GM20000 (cell line): ENCODE measurements at regions not wholly inside any gene's neighbourhood (a gene's known extent, or its start where the extent isn't known, plus 50 kb on each side); places are given as distances from the start of the nearest gene placed in this dataset.

Experiments
- DNase-seq: peaks from one replicate; pipeline ENCODE4 v3.0.0; 2012; ENCODE audit warnings: low spot score
- TF ChIP-seq, protein P1 (sequence below): IDR thresholded peaks from 2 replicates; pipeline ENCODE4 v1.5.1; 2012; ENCODE audit warnings: mild to moderate bottlenecking, control low read depth; ENCODE audit errors: extremely low read depth, missing control alignments

DNA sequence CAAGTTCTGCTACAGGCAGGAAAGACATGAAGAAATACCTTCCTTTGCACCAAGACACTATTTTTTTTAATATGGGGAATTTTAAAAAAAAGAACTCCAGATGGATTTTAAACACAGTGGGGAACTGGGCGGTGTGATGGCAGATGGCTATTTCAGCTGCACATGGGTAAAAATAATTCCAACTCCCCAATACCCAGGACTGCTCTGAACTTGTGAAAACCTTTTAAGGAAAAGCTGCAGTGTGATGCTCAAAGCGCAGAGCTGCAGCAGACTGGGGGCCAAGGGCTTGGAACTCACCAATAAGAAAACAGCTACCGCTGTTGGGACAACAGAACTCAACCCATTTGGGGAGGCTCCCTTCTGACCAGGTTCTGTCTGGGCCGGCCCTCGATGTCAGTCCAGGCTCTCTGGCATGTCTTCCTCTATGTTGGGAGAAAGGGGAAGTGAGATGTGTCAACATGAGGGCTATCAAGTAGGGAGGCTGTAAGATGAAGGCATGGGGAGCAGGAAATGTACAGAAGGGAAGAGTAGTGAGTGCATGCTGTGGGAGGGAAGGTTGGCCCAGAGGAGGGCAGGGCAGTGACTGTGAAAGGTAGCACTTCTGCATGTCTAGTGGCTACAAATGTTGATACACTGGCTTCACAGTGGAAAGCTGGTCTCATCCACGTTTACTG is 64.0 kb upstream of the SLC14A2 start:
- DNase-seq: no peak
- TF ChIP-seq, protein P1, sequence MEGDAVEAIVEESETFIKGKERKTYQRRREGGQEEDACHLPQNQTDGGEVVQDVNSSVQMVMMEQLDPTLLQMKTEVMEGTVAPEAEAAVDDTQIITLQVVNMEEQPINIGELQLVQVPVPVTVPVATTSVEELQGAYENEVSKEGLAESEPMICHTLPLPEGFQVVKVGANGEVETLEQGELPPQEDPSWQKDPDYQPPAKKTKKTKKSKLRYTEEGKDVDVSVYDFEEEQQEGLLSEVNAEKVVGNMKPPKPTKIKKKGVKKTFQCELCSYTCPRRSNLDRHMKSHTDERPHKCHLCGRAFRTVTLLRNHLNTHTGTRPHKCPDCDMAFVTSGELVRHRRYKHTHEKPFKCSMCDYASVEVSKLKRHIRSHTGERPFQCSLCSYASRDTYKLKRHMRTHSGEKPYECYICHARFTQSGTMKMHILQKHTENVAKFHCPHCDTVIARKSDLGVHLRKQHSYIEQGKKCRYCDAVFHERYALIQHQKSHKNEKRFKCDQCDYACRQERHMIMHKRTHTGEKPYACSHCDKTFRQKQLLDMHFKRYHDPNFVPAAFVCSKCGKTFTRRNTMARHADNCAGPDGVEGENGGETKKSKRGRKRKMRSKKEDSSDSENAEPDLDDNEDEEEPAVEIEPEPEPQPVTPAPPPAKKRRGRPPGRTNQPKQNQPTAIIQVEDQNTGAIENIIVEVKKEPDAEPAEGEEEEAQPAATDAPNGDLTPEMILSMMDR: no peak

DNA sequence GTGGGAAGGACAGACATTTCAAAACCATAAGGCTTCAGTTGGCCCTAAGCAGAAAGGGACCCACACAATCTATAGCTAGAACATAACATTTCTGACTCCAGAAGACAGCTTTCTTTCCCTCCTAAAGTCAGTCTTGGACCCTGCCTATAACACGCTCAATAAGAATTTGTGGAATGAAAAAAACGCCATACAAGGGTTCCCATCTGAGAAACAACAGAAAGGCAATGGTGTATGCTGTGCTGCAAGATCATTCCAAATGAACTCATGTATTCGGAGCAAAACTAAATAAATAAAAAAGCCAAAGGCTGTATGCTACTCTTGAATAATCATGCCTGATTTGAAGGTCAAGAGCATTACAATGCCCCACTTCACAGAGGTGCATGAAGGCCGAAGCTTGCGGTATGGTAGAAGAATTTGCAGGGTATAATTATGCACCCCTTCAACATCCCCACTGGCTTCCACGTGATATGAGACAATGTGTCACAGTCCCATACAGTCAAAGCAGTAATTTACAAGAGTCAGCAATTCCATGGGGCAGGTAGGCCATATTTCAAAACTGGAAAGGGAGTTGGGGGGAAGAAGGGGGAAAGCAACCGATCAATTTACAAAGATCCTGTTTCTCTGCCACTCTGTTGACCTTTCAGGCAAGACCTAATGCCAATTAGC is 61.4 kb upstream of the SLC14A2 start:
- TF ChIP-seq, protein P1: no peak
- no peak for DNase-seq

GRCh38 chr18:45554389-45554737 is 60.9 kb upstream of the SLC14A2 start:
- no peak for DNase-seq
- TF ChIP-seq, protein P1: no peak

GRCh38 chr18:45556222-45556621 is 59.1 kb upstream of the SLC14A2 start:
- TF ChIP-seq, protein P1: no peak

GRCh38 chr18:45557287-45557686 is 58.0 kb upstream of the SLC14A2 start:
- TF ChIP-seq, protein P1: no peak
- no peak for DNase-seq

More at GRCh38 chr18:45556222-45556621, 59.1 kb upstream of the SLC14A2 start:
- no peak for DNase-seq

DNA sequence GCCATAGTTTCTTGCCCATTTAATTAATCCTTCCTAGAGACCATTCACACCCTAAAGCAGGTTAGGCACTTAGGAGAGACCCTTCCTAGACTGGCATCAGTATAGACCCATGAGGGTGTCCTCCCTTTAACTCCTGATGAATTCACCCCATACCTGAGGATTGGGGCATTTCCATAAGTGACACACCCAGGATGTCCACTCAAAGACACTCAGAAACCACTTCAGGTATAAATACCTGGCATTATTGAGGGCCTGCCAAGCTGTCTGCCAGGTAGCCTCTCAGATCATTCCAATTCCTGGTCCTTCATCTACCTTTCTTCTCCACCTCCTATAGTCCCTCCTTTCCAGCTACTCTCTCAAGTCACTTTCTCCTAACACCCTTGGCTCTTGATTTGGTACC is 57.5 kb upstream of the SLC14A2 start:
- no peak for DNase-seq
- TF ChIP-seq, protein P1: no peak

GRCh38 chr18:45559258-45559657 is 56.0 kb upstream of the SLC14A2 start:
- TF ChIP-seq, protein P1: no peak
- no peak for DNase-seq
